Activated CD8-positive, alpha-beta T cell treated with anti-CD3 and anti-CD28 coated beads, Interleukin-2, amount 10 ng/mL, durations not matched to agents 7 days and 5 days (primary cell): ENCODE measurements at regions not wholly inside any gene's neighbourhood (a gene's known extent, or its start where the extent isn't known, plus 50 kb on each side); places are given as distances from the start of the nearest gene placed in this dataset.

Experiments
- ATAC-seq: fragments of 150-1000 bp; cut with Tn5 transposase; one replicate; pipeline ENCODE4 v1.10.0; 2021; ENCODE audit warnings: moderate library complexity
- CTCF ChIA-PET: fragments of 350-600 bp; sonication (Branson Sonifier 250); formaldehyde crosslinking; loops from one replicate; lab custom pipeline; 2021; ENCODE audit warnings: antibody characterized with exemption; lab: Charles Lee
- POLR2A ChIA-PET: fragments of 350-600 bp; sonication (Branson Sonifier 250); formaldehyde crosslinking; loops from one replicate; lab custom pipeline; 2021; ENCODE audit warnings: antibody characterized with exemption; lab: Charles Lee
- DNase-seq: peaks from one replicate; pipeline ENCODE4 v3.0.0-alpha.2; 2020
- H3K27ac Mint-ChIP-seq: one replicate; pipeline ENCODE4 v1.8.0; 2021; ENCODE audit warnings: mild to moderate bottlenecking, mixed read lengths
- H3K27me3 Mint-ChIP-seq: one replicate; pipeline ENCODE4 v1.8.0; 2021; ENCODE audit warnings: low read depth, mixed read lengths
- H3K36me3 Mint-ChIP-seq: one replicate; pipeline ENCODE4 v1.8.0; 2021; ENCODE audit warnings: low read depth, mixed read lengths
- H3K4me1 Mint-ChIP-seq: one replicate; pipeline ENCODE4 v1.8.0; 2021; ENCODE audit warnings: low read depth, mixed read lengths
- H3K4me3 Mint-ChIP-seq: one replicate; pipeline ENCODE4 v1.8.0; 2021; ENCODE audit warnings: mild to moderate bottlenecking, mixed read lengths
- H3K9me3 Mint-ChIP-seq: one replicate; pipeline ENCODE4 v1.8.0; 2022; ENCODE audit warnings: mixed read lengths; ENCODE audit not compliant: insufficient read depth

DNA sequence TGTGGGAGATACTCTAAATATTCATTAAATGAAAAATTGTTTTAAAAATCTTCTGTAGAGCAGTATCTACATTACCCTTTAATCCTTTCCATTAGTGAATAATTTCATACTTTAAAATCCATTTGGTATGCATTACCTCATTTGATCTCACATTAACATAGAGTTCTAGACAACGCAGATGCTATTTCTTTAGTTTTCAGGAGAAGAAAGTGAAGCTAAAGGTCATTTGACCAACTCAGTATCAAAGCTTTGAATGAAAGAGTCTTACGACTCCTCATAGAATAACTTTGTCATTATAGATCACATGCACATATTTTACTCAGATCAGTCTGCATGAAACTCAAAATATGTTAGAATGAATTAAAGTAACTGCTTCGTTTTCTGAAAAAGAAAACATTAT is 460.2 kb downstream of the DNAJB9 start:
- Mint-ChIP-seq H3K27ac (no peak overlapping the region), H3K4me1 (no peaks in the 10 kb centered on the region), H3K4me3 (no peak overlapping the region), H3K36me3 (no peaks in the 10 kb centered on the region), H3K9me3 (peaks cover 14% of the 10 kb centered on the region), H3K27me3 (no peaks in the 10 kb centered on the region)
- CTCF ChIA-PET, result no interaction called here
- DNase-seq (no peak), ATAC-seq (no peak)
- POLR2A ChIA-PET, result no interaction called here

- ChIA-PET CTCF (no interaction called here), POLR2A (no interaction called here)
- no peak overlapping the region for H3K4me3 Mint-ChIP-seq
- ATAC-seq (no peak), DNase-seq (no peak)
- no peaks in the 10 kb centered on the region for H3K27me3 Mint-ChIP-seq
- H3K27ac Mint-ChIP-seq, result no peak overlapping the region
- no peaks in the 10 kb centered on the region for H3K4me1 Mint-ChIP-seq
- H3K36me3 Mint-ChIP-seq, result no peaks in the 10 kb centered on the region
- peaks cover 16% of the 10 kb centered on the region for H3K9me3 Mint-ChIP-seq
Measured at GRCh38 chr7:109044691-109045090, 475.0 kb downstream of the DNAJB9 start.

DNA sequence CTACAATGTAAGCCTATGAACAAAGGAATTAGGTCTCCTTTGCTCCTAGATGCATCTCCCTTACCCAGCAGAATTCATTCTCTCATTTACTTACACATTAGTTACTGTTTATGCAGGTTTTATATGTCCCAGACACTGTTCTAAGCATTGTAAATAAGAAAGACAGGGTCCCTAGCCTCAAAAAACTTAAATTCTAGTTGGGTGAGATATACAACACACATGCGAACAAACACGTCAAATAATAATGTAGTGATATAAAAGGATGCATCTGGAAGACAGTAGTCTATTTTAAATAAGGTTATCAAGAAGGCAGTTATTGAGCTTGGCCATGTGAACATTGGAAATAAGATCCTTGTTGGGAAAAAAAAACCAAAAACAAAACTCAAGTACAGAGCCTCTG is 479.7 kb downstream of the DNAJB9 start:
- ATAC-seq, result no peak
- POLR2A ChIA-PET, result no interaction called here
- no peaks in the 10 kb centered on the region for H3K36me3 Mint-ChIP-seq
- H3K27ac Mint-ChIP-seq, result no peak overlapping the region
- no peak for DNase-seq
- CTCF ChIA-PET, result no interaction called here
- H3K9me3 Mint-ChIP-seq, result no peaks in the 10 kb centered on the region
- H3K4me1 Mint-ChIP-seq, result no peaks in the 10 kb centered on the region
- no peaks in the 10 kb centered on the region for H3K27me3 Mint-ChIP-seq
- H3K4me3 Mint-ChIP-seq, result no peak overlapping the region

DNA sequence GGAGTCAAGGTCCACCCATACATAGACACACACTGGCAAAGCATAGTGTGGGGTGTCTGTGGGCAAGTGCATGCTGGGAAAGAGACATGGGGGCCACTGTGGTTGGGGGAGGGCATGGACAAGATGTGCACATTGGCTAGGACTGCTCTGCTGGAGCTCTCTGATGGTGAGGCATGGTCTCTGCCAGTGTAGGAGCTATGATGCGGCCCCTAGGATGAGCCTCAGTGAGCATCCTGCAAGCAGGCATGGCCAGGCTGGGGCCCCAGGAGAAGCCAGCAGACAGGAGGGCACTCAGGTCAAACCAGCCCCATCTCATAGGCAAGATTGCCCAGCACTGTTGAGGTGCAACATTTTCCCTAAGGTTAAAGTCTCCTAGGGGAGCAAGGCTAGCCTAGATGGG is 489.4 kb downstream of the DNAJB9 start:
- no peaks in the 10 kb centered on the region for H3K27me3 Mint-ChIP-seq
- no peaks in the 10 kb centered on the region for H3K9me3 Mint-ChIP-seq
- CTCF ChIA-PET, result no interaction called here
- H3K27ac Mint-ChIP-seq, result no peak overlapping the region
- no peak for DNase-seq
- ATAC-seq, result no peak
- POLR2A ChIA-PET, result no interaction called here
- H3K4me1 Mint-ChIP-seq, result no peaks in the 10 kb centered on the region
- H3K36me3 Mint-ChIP-seq, result no peaks in the 10 kb centered on the region
- no peak overlapping the region for H3K4me3 Mint-ChIP-seq

DNA sequence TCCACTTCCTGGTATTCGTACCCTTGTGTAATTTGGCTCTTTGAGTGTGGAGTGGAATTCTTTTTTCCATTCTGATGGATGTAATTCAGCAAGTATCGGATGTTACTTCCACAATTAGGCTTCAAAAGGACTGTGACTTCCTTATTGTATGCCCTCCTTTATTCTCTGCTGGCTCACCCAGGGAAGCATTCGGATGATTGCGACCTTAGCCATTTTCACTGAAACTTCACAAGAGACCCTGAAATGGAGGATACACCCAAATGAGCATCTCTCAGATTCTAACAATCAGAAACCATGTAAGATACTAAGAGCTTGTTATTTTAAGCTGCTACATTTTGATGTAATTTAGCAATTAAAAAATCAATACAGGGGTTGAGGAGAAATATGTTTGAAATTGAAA is 493.1 kb downstream of the DNAJB9 start:
- POLR2A ChIA-PET, result interaction anchor here (0.6 kb wide), 1 partner anchor 160 kb away, joined by 4 read pairs; no protein-coding TSS in a partner anchor
- no peak overlapping the region for H3K4me3 Mint-ChIP-seq
- no peaks in the 10 kb centered on the region for H3K36me3 Mint-ChIP-seq
- no peaks in the 10 kb centered on the region for H3K4me1 Mint-ChIP-seq
- DNase-seq (no peak), ATAC-seq (no peak)
- CTCF ChIA-PET, result no interaction called here
- no peaks in the 10 kb centered on the region for H3K9me3 Mint-ChIP-seq
- H3K27me3 Mint-ChIP-seq, result no peaks in the 10 kb centered on the region
- no peak overlapping the region for H3K27ac Mint-ChIP-seq

- Mint-ChIP-seq H3K27me3 (no peaks in the 10 kb centered on the region), H3K4me1 (no peaks in the 10 kb centered on the region), H3K9me3 (no peaks in the 10 kb centered on the region), H3K4me3 (no peak overlapping the region), H3K27ac (no peak overlapping the region), H3K36me3 (no peaks in the 10 kb centered on the region)
- DNase-seq (no peak), ATAC-seq (no peak)
- CTCF ChIA-PET, result no interaction called here
- POLR2A ChIA-PET, result no interaction called here
Measured at GRCh38 chr7:109073543-109073942, 503.9 kb downstream of the DNAJB9 start.

- ChIA-PET POLR2A (no interaction called here), CTCF (no interaction called here)
- no peaks in the 10 kb centered on the region for H3K4me1 Mint-ChIP-seq
- peaks cover 3% of the 10 kb centered on the region for H3K9me3 Mint-ChIP-seq
- no peak overlapping the region for H3K27ac Mint-ChIP-seq
- no peaks in the 10 kb centered on the region for H3K36me3 Mint-ChIP-seq
- ATAC-seq, result no peak
- no peak for DNase-seq
- H3K4me3 Mint-ChIP-seq, result no peak overlapping the region
- H3K27me3 Mint-ChIP-seq, result no peaks in the 10 kb centered on the region
Measured at GRCh38 chr7:109076396-109076972, 506.8 kb downstream of the DNAJB9 start.

DNA sequence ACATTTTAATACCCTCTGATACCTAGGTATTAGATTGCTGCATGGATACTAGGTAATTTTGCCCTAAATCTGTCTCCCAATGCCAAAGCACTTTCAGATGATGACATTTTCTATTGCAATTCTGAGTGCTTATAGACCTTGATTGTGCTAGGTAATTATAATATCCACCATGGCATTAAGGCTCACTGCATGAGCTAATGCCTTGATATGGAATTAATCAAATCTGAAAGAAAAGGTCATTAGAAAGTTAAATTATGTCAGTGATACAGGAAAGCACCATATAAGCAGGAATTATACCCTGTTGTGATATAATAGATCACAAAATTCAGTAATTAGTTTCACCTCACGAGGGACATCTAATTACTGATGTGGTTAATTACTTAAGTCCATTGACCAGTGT is 521.4 kb downstream of the DNAJB9 start:
- Mint-ChIP-seq H3K27ac (no peak overlapping the region), H3K4me1 (no peaks in the 10 kb centered on the region), H3K36me3 (no peaks in the 10 kb centered on the region), H3K27me3 (no peaks in the 10 kb centered on the region), H3K4me3 (no peak overlapping the region), H3K9me3 (peaks cover 11% of the 10 kb centered on the region)
- POLR2A ChIA-PET, result no interaction called here
- DNase-seq (no peak), ATAC-seq (no peak)
- CTCF ChIA-PET, result no interaction called here

DNA sequence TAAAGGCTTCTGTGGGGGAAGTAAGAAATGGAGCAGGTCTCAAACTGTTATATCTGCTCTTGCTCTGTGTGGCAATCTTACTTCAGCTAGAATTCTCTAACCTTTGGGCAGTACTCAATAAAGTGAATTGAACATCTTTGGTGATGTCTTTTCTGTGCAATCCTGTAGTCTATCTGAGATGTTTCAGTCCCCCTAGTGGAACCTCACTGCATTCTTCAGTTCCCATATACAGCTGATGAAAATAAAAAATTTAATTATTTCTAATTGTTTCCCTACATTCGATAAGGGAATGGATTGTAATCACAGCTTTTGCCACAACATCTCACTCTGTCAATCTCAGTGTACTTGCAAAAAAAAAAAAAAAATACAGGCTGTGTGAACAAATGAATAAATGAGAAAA is 522.6 kb downstream of the DNAJB9 start:
- Mint-ChIP-seq H3K4me3 (no peak overlapping the region), H3K36me3 (no peaks in the 10 kb centered on the region), H3K27me3 (no peaks in the 10 kb centered on the region), H3K9me3 (peaks cover 10% of the 10 kb centered on the region), H3K27ac (no peak overlapping the region), H3K4me1 (no peaks in the 10 kb centered on the region)
- ChIA-PET CTCF (no interaction called here), POLR2A (no interaction called here)
- DNase-seq (no peak), ATAC-seq (no peak)

DNA sequence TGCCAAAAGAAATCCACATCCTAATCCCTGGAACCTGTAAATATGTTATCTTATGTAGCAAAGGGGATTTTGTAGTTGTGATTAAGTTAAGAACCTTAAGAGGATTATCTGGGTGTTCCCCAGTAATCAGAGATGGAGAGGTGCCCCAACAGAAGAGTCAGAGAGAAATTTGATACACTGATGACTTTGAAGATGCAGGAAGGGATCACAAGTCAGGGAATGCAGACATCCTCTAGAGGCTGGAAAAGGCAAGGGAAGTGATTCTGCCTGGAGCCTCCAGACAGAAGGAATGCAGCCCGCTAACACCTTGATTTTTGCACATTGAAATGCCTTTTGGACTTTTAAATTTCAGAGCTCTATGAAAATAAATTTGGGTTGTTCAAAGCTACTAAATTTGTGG is 531.7 kb downstream of the DNAJB9 start:
- ChIA-PET POLR2A (no interaction called here), CTCF (no interaction called here)
- no peak for DNase-seq
- H3K27me3 Mint-ChIP-seq, result no peaks in the 10 kb centered on the region
- no peaks in the 10 kb centered on the region for H3K4me1 Mint-ChIP-seq
- ATAC-seq, result no peak
- H3K27ac Mint-ChIP-seq, result no peak overlapping the region
- H3K36me3 Mint-ChIP-seq, result no peaks in the 10 kb centered on the region
- no peak overlapping the region for H3K4me3 Mint-ChIP-seq
- H3K9me3 Mint-ChIP-seq, result no peaks in the 10 kb centered on the region

- Mint-ChIP-seq H3K27me3 (no peaks in the 10 kb centered on the region), H3K4me3 (no peak overlapping the region), H3K9me3 (no peaks in the 10 kb centered on the region), H3K27ac (no peak overlapping the region), H3K36me3 (no peaks in the 10 kb centered on the region), H3K4me1 (no peaks in the 10 kb centered on the region)
- ChIA-PET CTCF (no interaction called here), POLR2A (no interaction called here)
- DNase-seq (no peak), ATAC-seq (no peak)
Measured at GRCh38 chr7:109109558-109109957, 539.9 kb downstream of the DNAJB9 start.

GRCh38 chr7:109111086-109111485 is 541.4 kb downstream of the DNAJB9 start:
- POLR2A ChIA-PET, result interaction anchor here (0.6 kb wide), 1 partner anchor 85 kb away, joined by 3 read pairs; no protein-coding TSS in a partner anchor
- CTCF ChIA-PET, result interaction anchor here (0.5 kb wide), 1 partner anchor 1095 kb away, joined by 3 read pairs; no protein-coding TSS in a partner anchor
- Mint-ChIP-seq H3K4me1 (no peaks in the 10 kb centered on the region), H3K4me3 (no peak overlapping the region), H3K27ac (no peak overlapping the region), H3K36me3 (no peaks in the 10 kb centered on the region), H3K27me3 (no peaks in the 10 kb centered on the region), H3K9me3 (no peaks in the 10 kb centered on the region)
- ATAC-seq (no peak), DNase-seq (no peak)
